Activated B cell treated with CpG ODN at 0.5 μM for 24 hours (primary cell): ENCODE measurements at regions not wholly inside any gene's neighbourhood (a gene's known extent, or its start where the extent isn't known, plus 50 kb on each side); places are given as distances from the start of the nearest gene placed in this dataset.

Experiments used
- ATAC-seq: fragments of 200-7000 bp; cut with Tn5 transposase; one replicate; pipeline ENCODE4 v1.10.0; 2021; ENCODE audit warnings: low read depth, mild to moderate bottlenecking, moderate library complexity
- CTCF ChIA-PET: fragments of 350-600 bp; sonication (Branson Sonifier 250); formaldehyde crosslinking; loops from one replicate; lab custom pipeline; 2021; ENCODE audit warnings: antibody characterized with exemption; lab: Charles Lee
- POLR2A ChIA-PET: fragments of 350-600 bp; sonication (Branson Sonifier 250); formaldehyde crosslinking; loops from one replicate; lab custom pipeline; 2021; ENCODE audit warnings: antibody characterized with exemption; lab: Charles Lee
- DNase-seq: peaks from one replicate; pipeline ENCODE4 v3.0.0; 2022
- H3K27ac Mint-ChIP-seq: one replicate; pipeline ENCODE4 v1.8.0; 2020; ENCODE audit warnings: mixed read lengths
- H3K27me3 Mint-ChIP-seq: one replicate; pipeline ENCODE4 v1.8.0; 2021; ENCODE audit warnings: mixed read lengths
- H3K36me3 Mint-ChIP-seq: one replicate; pipeline ENCODE4 v1.8.0; 2021; ENCODE audit warnings: low read depth, mixed read lengths
- H3K4me1 Mint-ChIP-seq: one replicate; pipeline ENCODE4 v1.8.0; 2021; ENCODE audit warnings: mixed read lengths
- H3K4me3 Mint-ChIP-seq: one replicate; pipeline ENCODE4 v1.8.0; 2020; ENCODE audit warnings: mild to moderate bottlenecking, mixed read lengths
- H3K9me3 Mint-ChIP-seq: one replicate; pipeline ENCODE4 v1.8.0; 2020; ENCODE audit warnings: mixed read lengths
- CTCF ChIP-seq: fragments of 200-600 bp; IDR thresholded peaks from one replicate; pipeline ENCODE4 v1.8.0; 2022; ENCODE audit warnings: antibody characterized with exemption, mild to moderate bottlenecking
- intact Hi-C: fragments of 100-400 bp; cut with micrococcal nuclease; formaldehyde crosslinking; loops from one replicate; pipeline ENCODE4 v1.15.1; 2024

GRCh38 chr3:176293276-176293675 is 904.0 kb downstream of the TBL1XR1 start:
- H3K27ac Mint-ChIP-seq, result no peak overlapping the region
- POLR2A ChIA-PET, result no interaction called here
- H3K4me1 Mint-ChIP-seq, result no peaks in the 10 kb centered on the region
- TF ChIP-seq CTCF, result no peak
- CTCF ChIA-PET, result no interaction called here
- no peaks in the 10 kb centered on the region for H3K27me3 Mint-ChIP-seq
- H3K4me3 Mint-ChIP-seq, result no peak overlapping the region
- no peaks in the 10 kb centered on the region for H3K36me3 Mint-ChIP-seq
- ATAC-seq (no peak), DNase-seq (no peak)
- intact Hi-C loops, result no loop called here
- peaks cover 8% of the 10 kb centered on the region for H3K9me3 Mint-ChIP-seq

GRCh38 chr3:176286476-176287085 is 910.7 kb downstream of the TBL1XR1 start:
- DNase-seq (no peak), ATAC-seq (no peak)
- no peak for TF ChIP-seq CTCF
- Mint-ChIP-seq H3K4me1 (no peaks in the 10 kb centered on the region), H3K36me3 (no peaks in the 10 kb centered on the region), H3K27me3 (no peaks in the 10 kb centered on the region), H3K9me3 (no peaks in the 10 kb centered on the region), H3K4me3 (no peak overlapping the region), H3K27ac (no peak overlapping the region)
- POLR2A ChIA-PET, result no interaction called here
- CTCF ChIA-PET, result no interaction called here
- intact Hi-C loops, result no loop called here

- Mint-ChIP-seq H3K9me3 (no peaks in the 10 kb centered on the region), H3K4me3 (no peak overlapping the region), H3K27ac (no peak overlapping the region), H3K27me3 (no peaks in the 10 kb centered on the region), H3K36me3 (no peaks in the 10 kb centered on the region), H3K4me1 (no peaks in the 10 kb centered on the region)
- CTCF ChIA-PET, result no interaction called here
- intact Hi-C loops, result no loop called here
- POLR2A ChIA-PET, result no interaction called here
- no peak for TF ChIP-seq CTCF
- DNase-seq, result no peak
- ATAC-seq, result no peak
Observed at GRCh38 chr3:176275538-176275937, 921.7 kb downstream of the TBL1XR1 start.

- no peaks in the 10 kb centered on the region for H3K36me3 Mint-ChIP-seq
- no peak overlapping the region for H3K27ac Mint-ChIP-seq
- no peak overlapping the region for H3K4me3 Mint-ChIP-seq
- CTCF ChIA-PET, result no interaction called here
- intact Hi-C loops, result no loop called here
- H3K9me3 Mint-ChIP-seq, result no peaks in the 10 kb centered on the region
- ATAC-seq, result no peak
- no peaks in the 10 kb centered on the region for H3K27me3 Mint-ChIP-seq
- POLR2A ChIA-PET, result no interaction called here
- no peak for TF ChIP-seq CTCF
- H3K4me1 Mint-ChIP-seq, result no peaks in the 10 kb centered on the region
- DNase-seq, result no peak
Observed at GRCh38 chr3:176275113-176275512, 922.2 kb downstream of the TBL1XR1 start.

GRCh38 chr3:176274161-176274560 is 923.1 kb downstream of the TBL1XR1 start:
- H3K36me3 Mint-ChIP-seq, result no peaks in the 10 kb centered on the region
- TF ChIP-seq CTCF, result no peak
- DNase-seq (no peak), ATAC-seq (no peak)
- no peak overlapping the region for H3K4me3 Mint-ChIP-seq
- CTCF ChIA-PET, result no interaction called here
- intact Hi-C loops, result no loop called here
- H3K27ac Mint-ChIP-seq, result no peak overlapping the region
- no peaks in the 10 kb centered on the region for H3K27me3 Mint-ChIP-seq
- H3K9me3 Mint-ChIP-seq, result no peaks in the 10 kb centered on the region
- POLR2A ChIA-PET, result no interaction called here
- H3K4me1 Mint-ChIP-seq, result no peaks in the 10 kb centered on the region
